Heart left ventricle (tissue), 16 donors: ENCODE measurements at regions not wholly inside any gene's neighbourhood (a gene's known extent, or its start where the extent isn't known, plus 50 kb on each side); places are given as distances from the start of the nearest gene placed in this dataset.

Source experiments
- ATAC-seq, 4 donors: fragments of 200-7000 bp; cut with Tn5 transposase; one replicate each; pipeline ENCODE4 v1.9.1; 2020 to 2022; ENCODE audit warnings: moderate library complexity in 4 of 4, mild to moderate bottlenecking in 3 of 4, moderate number of reproducible peaks in 1 of 4
- DNase-seq, 5 donors: peaks; one replicate each; pipeline ENCODE4 v3.0.0-alpha.2; 2020
- H3K27ac ChIP-seq, 12 donors: fragments of 200-600 bp; sonication (generic) in 4 of 12; one replicate each; pipeline versions ENCODE4 v1.5.0 to v1.8.0; 2016 to 2022; ENCODE audit warnings: mild to moderate bottlenecking in 2 of 12
- H3K27me3 ChIP-seq, 9 donors: fragments of 200-600 bp; sonication (generic) in 2 of 9; one replicate each; pipeline versions ENCODE4 v1.5.1 to v1.8.0; 2016 to 2022; ENCODE audit warnings: mild to moderate bottlenecking in 3 of 9
- H3K36me3 ChIP-seq, 9 donors: fragments of 200-600 bp; sonication (generic) in 2 of 9; one replicate each; pipeline versions ENCODE4 v1.5.0 to v1.8.0; 2018 to 2022; ENCODE audit warnings: mild to moderate bottlenecking in 2 of 9
- H3K4me1 ChIP-seq, 12 donors: fragments of 200-600 bp; sonication (generic) in 4 of 12; one replicate each; pipeline versions ENCODE4 v1.5.0 to v1.8.0; 2016 to 2022; ENCODE audit warnings: mild to moderate bottlenecking in 3 of 12
- H3K4me3 ChIP-seq, 12 donors: fragments of 200-600 bp; sonication (generic) in 4 of 12; one replicate each; pipeline versions ENCODE4 v1.5.0 to v1.8.0; 2017 to 2022; ENCODE audit warnings: mild to moderate bottlenecking in 9 of 12, moderate library complexity in 4 of 12
- H3K9me3 ChIP-seq, 12 donors: fragments of 200-600 bp; sonication (generic) in 4 of 12; one replicate each; pipeline versions ENCODE4 v1.5.0 to v1.8.0; 2016 to 2022; ENCODE audit warnings: mild to moderate bottlenecking in 1 of 12
- CTCF ChIP-seq, 12 donors: fragments of 200-600 bp; sonication (generic) in 4 of 12; IDR thresholded peaks; one replicate each; pipeline versions ENCODE4 v1.5.0 to v1.8.0; 2018 to 2022; ENCODE audit warnings: antibody characterized with exemption in 12 of 12, mild to moderate bottlenecking in 5 of 12
- POLR2A ChIP-seq, 2 donors: fragments of 450-650 bp; IDR thresholded peaks; one replicate each; pipeline ENCODE4 v1.6.1; 2017; ENCODE audit warnings: antibody characterized with exemption in 2 of 2, mild to moderate bottlenecking in 2 of 2, moderate library complexity in 2 of 2
- WGBS, 4 donors: extraction: QIAGEN DNeasy Blood & Tissue Kit in 2 of 4; methylation state at CpG; one replicate each; pipeline versions ENCODE4 v1.1.5 to v1.1.7; 2013 to 2018; 5-methylcytosine and 5-hydroxymethylcytosine counted together
- intact Hi-C, 10 donors: fragments of 100-400 bp; cut with DNase I; formaldehyde crosslinking; loops; one replicate each; pipeline versions ENCODE4 v1.11.1 to v1.14.2; 2022
- donor health status: ischemic (EF 13 %, LVEDD 7.1; RV severe dilation, severe dysfunction).
- donor health status: healthy with polysubstance abuse.
- donor health status: DM: no; HTN: yes; CAD: no.
- donor health status: DM: no; HTN: no; CAD: no.
- donor health status: ischemic (EF 25% LVEDD 6.9; RV normal size, moderate dysfunction).
- donor health status: ischemic (EF 25% LVEDD 5.7; RV mildly dilated, moderate dysfunction).
- donor health status: healthy.
- donor health status: DM: yes; HTN: yes; CAD: no.
- donor health status: ischemic (EF 35%, LVEDD 5.7; RV mildly dilated, moderate dysfunction).
- donor health status: nonischemic (EF 11% LVEDD 7.7; RV severe dilation, severe dysfunction).
- donor health status: DM: yes; HTN: yes; CAD: no.
- donor health status: PGD.
- donor health status: ischemic (EF 29% LVEDD 5.4; RV normal size, mild dysfunction).
- donor health status: nonischemic (EF 23%, LVEDD 6.1; RV moderate dilation, normal function).

DNA sequence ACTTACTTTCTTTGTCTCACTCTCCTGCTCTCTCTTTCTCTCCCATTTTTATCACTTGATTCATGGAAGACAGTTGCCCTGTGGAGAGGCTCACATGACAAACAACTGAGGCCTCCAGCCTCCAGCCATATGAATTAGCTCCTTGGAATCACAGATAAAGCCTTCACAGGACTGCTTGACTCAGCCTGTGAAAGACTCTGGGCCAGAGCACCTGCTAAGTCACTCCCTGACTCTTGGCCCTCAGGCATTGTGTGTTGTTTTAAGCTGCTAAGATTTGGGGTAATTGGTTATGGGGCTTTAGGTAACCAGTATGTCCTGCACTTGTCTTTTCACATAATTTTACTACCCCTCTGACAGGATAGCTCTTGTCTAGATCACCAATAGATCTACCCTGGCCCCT, 334.9 kb downstream of the SOX11 start:
- no peak for DNase-seq
- Histone ChIP-seq H3K27me3 (no peaks in the 10 kb centered on the region), H3K4me1 (no peaks in the 10 kb centered on the region), H3K4me3 (no peak overlapping the region), H3K36me3 (no peaks in the 10 kb centered on the region), H3K27ac (no peak overlapping the region), H3K9me3 (no peaks in the 10 kb centered on the region)
- intact Hi-C loops: no loop called here
- no peak for ATAC-seq
- TF ChIP-seq POLR2A (IDR thresholded peaks at IDR 0.05): no peak
- no peak for TF ChIP-seq CTCF (IDR thresholded peaks at IDR 0.05)

DNA sequence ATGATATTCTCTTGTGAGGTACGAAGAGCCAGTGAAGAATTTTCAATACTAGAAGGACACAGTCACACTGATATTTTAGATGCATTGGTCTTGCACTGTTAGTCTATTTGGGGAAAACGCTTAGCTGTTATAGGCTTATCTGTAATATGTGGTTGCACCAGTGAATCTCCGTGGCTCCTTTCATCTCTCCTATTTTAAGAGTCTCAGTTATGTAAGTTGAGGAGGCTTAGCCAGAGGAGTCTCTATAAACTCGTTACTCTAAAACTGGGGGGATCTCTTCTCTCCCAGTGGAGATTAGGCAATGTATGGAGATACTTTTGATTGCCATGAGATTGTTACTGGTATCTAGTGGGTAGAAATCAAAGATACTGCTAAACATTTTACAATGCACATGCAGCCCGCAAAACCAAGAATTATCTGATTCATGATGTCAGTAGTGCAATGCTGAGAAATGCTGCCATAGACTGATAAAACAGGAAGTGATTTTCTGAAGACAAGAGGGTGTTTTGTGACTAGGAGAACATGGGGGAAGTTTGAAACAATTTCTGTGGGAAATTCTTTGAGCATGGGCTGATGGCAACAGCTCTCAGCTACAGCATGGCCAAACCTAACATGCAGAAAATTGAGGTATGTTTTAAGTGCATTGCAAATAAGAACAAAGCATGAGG, 339.1 kb downstream of the SOX11 start:
- 46 to 58% (median 48%) methylated on average over 5 of the region's 5 CpGs for WGBS, 4 donors
- intact Hi-C loops: no loop called here
- no peak for TF ChIP-seq CTCF (IDR thresholded peaks at IDR 0.05)
- TF ChIP-seq POLR2A (IDR thresholded peaks at IDR 0.05): no peak

GRCh38 chr2:6036211-6036610, 344.0 kb downstream of the SOX11 start:
- H3K9me3 ChIP-seq: no peaks in the 10 kb centered on the region
- WGBS, 4 donors: 79 to 83% (median 81%) methylated on average over 4 of the region's 4 CpGs
- ATAC-seq (no peak), DNase-seq (no peak)
- H3K27me3 ChIP-seq: peaks cover 0 to 4% (median 0%) of the 10 kb centered on the region in 9 donors
- intact Hi-C loops: no loop called here
- no peaks in the 10 kb centered on the region for H3K4me1 ChIP-seq
- H3K36me3 ChIP-seq: no peaks in the 10 kb centered on the region
- TF ChIP-seq POLR2A (IDR thresholded peaks at IDR 0.05): no peak
- TF ChIP-seq CTCF (IDR thresholded peaks at IDR 0.05): no peak
- no peak overlapping the region for H3K4me3 ChIP-seq
- H3K27ac ChIP-seq: no peak overlapping the region

More for the DNA sequence above, 339.1 kb downstream of the SOX11 start:
- Histone ChIP-seq H3K4me3 (no peak overlapping the region), H3K27me3 (peaks cover 0 to 4% (median 0%) of the 10 kb centered on the region in 9 donors), H3K4me1 (no peaks in the 10 kb centered on the region), H3K9me3 (no peaks in the 10 kb centered on the region), H3K36me3 (no peaks in the 10 kb centered on the region), H3K27ac (no peak overlapping the region)
- DNase-seq (no peak), ATAC-seq (no peak)

GRCh38 chr2:6043238-6043637, 351.1 kb downstream of the SOX11 start:
- Histone ChIP-seq H3K4me3 (no peak overlapping the region), H3K9me3 (no peaks in the 10 kb centered on the region), H3K36me3 (no peaks in the 10 kb centered on the region), H3K4me1 (no peaks in the 10 kb centered on the region), H3K27me3 (peaks cover 0 to 7% (median 0%) of the 10 kb centered on the region in 9 donors), H3K27ac (no peak overlapping the region)
- no peak for DNase-seq
- TF ChIP-seq CTCF (IDR thresholded peaks at IDR 0.05) (no peak), POLR2A (IDR thresholded peaks at IDR 0.05) (no peak)
- 85 to 92% (median 89%) methylated on average over 7 to 9 of the region's 9 CpGs for WGBS, 4 donors
- ATAC-seq: no peak
- intact Hi-C loops: no loop called here
